ENCODE measurements at regions not wholly inside any gene's neighbourhood (a gene's known extent, or its start where the extent isn't known, plus 50 kb on each side); places are given as distances from the start of the nearest gene placed in this dataset.

GRCh38 chr1:234536741-234537140 is 57.8 kb upstream of the TARBP1 start:
- no peak for DNase-seq (ENCODE audit: low spot score)

GRCh38 chr1:234535763-234536515 is 57.0 kb upstream of the TARBP1 start:
- DNase-seq (ENCODE audit: low spot score): no peak

GRCh38 chr1:234535218-234535617 is 56.2 kb upstream of the TARBP1 start:
- DNase-seq (ENCODE audit: low spot score): no peak

GRCh38 chr1:234533975-234534876 is 55.2 kb upstream of the TARBP1 start:
- DNase-seq (ENCODE audit: low spot score): no peak

- DNase-seq (ENCODE audit: low spot score): peak; percentile 72
Observed at GRCh38 chr1:234533034-234533891, 54.3 kb upstream of the TARBP1 start.

- no peak for DNase-seq (ENCODE audit: low spot score)
Observed at GRCh38 chr1:234532503-234532922, 53.5 kb upstream of the TARBP1 start.

- no peak for DNase-seq (ENCODE audit: low spot score)
Observed at GRCh38 chr1:234531151-234531635, 52.2 kb upstream of the TARBP1 start.

GRCh38 chr1:234530672-234531071 is 51.7 kb upstream of the TARBP1 start:
- no peak for DNase-seq (ENCODE audit: low spot score)

- no peak for DNase-seq (ENCODE audit: low spot score)
Observed at GRCh38 chr1:234529950-234530237, 50.9 kb upstream of the TARBP1 start.

GRCh38 chr1:234529095-234529949 is 50.3 kb upstream of the TARBP1 start:
- DNase-seq (ENCODE audit: low spot score): no peak
